ENCODE measurements at regions not wholly inside any gene's neighbourhood (a gene's known extent, or its start where the extent isn't known, plus 50 kb on each side); places are given as distances from the start of the nearest gene placed in this dataset.

GRCh38 chrX:118167361-118167760 is 50.8 kb upstream of the KLHL13 start:
- no peak for DNase-seq

- DNase-seq, result no peak
Observed at GRCh38 chrX:118171356-118171755, 54.7 kb upstream of the KLHL13 start.

GRCh38 chrX:118174516-118175098 is 58.0 kb upstream of the KLHL13 start:
- no peak for DNase-seq

GRCh38 chrX:118177708-118178107 is 61.1 kb upstream of the KLHL13 start:
- no peak for DNase-seq

- DNase-seq, result no peak
Observed at GRCh38 chrX:118178450-118178849, 61.8 kb upstream of the KLHL13 start.

GRCh38 chrX:118179161-118179560 is 62.6 kb upstream of the KLHL13 start:
- no peak for DNase-seq

GRCh38 chrX:118179718-118180117 is 63.1 kb upstream of the KLHL13 start:
- no peak for DNase-seq

GRCh38 chrX:118181030-118181429 is 64.4 kb upstream of the KLHL13 start:
- DNase-seq, result no peak

- no peak for DNase-seq
Observed at GRCh38 chrX:118182025-118182424, 65.4 kb upstream of the KLHL13 start.

- no peak for DNase-seq
Observed at GRCh38 chrX:118182681-118183080, 66.1 kb upstream of the KLHL13 start.

GRCh38 chrX:118183606-118184005 is 67.0 kb upstream of the KLHL13 start:
- DNase-seq, result no peak

GRCh38 chrX:118187100-118187499 is 70.5 kb upstream of the KLHL13 start:
- no peak for DNase-seq

- DNase-seq, result no peak
Observed at GRCh38 chrX:118189000-118189399, 72.4 kb upstream of the KLHL13 start.

GRCh38 chrX:118189628-118190027 is 73.0 kb upstream of the KLHL13 start:
- no peak for DNase-seq

GRCh38 chrX:118197730-118198129 is 81.1 kb upstream of the KLHL13 start:
- DNase-seq, result no peak

- no peak for DNase-seq
Observed at GRCh38 chrX:118198577-118198976, 82.0 kb upstream of the KLHL13 start.

GRCh38 chrX:118199997-118200396 is 83.4 kb upstream of the KLHL13 start:
- no peak for DNase-seq

- DNase-seq, result no peak
Observed at GRCh38 chrX:118205421-118206395, 89.1 kb upstream of the KLHL13 start.

GRCh38 chrX:118207831-118208453 is 91.3 kb upstream of the KLHL13 start:
- no peak for DNase-seq

GRCh38 chrX:118208481-118208880 is 91.9 kb upstream of the KLHL13 start:
- DNase-seq, result no peak

- no peak for DNase-seq
Observed at GRCh38 chrX:118211891-118212816, 95.5 kb upstream of the KLHL13 start.

- DNase-seq, result no peak
Observed at GRCh38 chrX:118212817-118213183, 96.2 kb upstream of the KLHL13 start.

- no peak for DNase-seq
Observed at GRCh38 chrX:118215346-118215745, 98.7 kb upstream of the KLHL13 start.

All from hindlimb muscle (tissue), 1 donor.